HFFc6 (cell line): ENCODE measurements at regions not wholly inside any gene's neighbourhood (a gene's known extent, or its start where the extent isn't known, plus 50 kb on each side); places are given as distances from the start of the nearest gene placed in this dataset.

Experiments
- DNase-seq: peaks from one replicate; pipeline ENCODE4 v3.0.0-alpha.2; 2018
- H3K27ac Mint-ChIP-seq: 2 replicates; pipeline ENCODE4 v1.8.0; 2020; ENCODE audit warnings: mild to moderate bottlenecking, mixed read lengths
- H3K27me3 Mint-ChIP-seq: 2 replicates; pipeline ENCODE4 v1.8.0; 2021; ENCODE audit warnings: mild to moderate bottlenecking, moderate library complexity, mixed read lengths; ENCODE audit not compliant: insufficient read depth
- H3K36me3 Mint-ChIP-seq: 2 replicates; pipeline ENCODE4 v1.8.0; 2021; ENCODE audit warnings: low read depth, mixed read lengths
- H3K4me1 Mint-ChIP-seq: 2 replicates; pipeline ENCODE4 v1.8.0; 2020; ENCODE audit warnings: low read depth, mixed read lengths
- H3K4me3 Mint-ChIP-seq: 2 replicates; pipeline ENCODE4 v1.8.0; 2020; ENCODE audit warnings: mild to moderate bottlenecking, moderate library complexity, mixed read lengths
- H3K9me3 Mint-ChIP-seq: 2 replicates; pipeline ENCODE4 v1.8.0; 2020; ENCODE audit warnings: mild to moderate bottlenecking, mixed read lengths
- TF ChIP-seq, protein P1 (sequence below): fragments of 200-600 bp; sonication (generic); IDR thresholded peaks from 2 replicates; pipeline ENCODE4 v1.5.0; 2021; ENCODE audit warnings: antibody characterized with exemption, mild to moderate bottlenecking

- H3K4me3 Mint-ChIP-seq = no peak overlapping the region
- H3K27me3 Mint-ChIP-seq = peaks cover 12% of the 10 kb centered on the region
- peaks cover 4% of the 10 kb centered on the region for H3K9me3 Mint-ChIP-seq
- H3K4me1 Mint-ChIP-seq = peaks cover 15% of the 10 kb centered on the region
- peak; percentile 40 for DNase-seq
- TF ChIP-seq, protein P1, sequence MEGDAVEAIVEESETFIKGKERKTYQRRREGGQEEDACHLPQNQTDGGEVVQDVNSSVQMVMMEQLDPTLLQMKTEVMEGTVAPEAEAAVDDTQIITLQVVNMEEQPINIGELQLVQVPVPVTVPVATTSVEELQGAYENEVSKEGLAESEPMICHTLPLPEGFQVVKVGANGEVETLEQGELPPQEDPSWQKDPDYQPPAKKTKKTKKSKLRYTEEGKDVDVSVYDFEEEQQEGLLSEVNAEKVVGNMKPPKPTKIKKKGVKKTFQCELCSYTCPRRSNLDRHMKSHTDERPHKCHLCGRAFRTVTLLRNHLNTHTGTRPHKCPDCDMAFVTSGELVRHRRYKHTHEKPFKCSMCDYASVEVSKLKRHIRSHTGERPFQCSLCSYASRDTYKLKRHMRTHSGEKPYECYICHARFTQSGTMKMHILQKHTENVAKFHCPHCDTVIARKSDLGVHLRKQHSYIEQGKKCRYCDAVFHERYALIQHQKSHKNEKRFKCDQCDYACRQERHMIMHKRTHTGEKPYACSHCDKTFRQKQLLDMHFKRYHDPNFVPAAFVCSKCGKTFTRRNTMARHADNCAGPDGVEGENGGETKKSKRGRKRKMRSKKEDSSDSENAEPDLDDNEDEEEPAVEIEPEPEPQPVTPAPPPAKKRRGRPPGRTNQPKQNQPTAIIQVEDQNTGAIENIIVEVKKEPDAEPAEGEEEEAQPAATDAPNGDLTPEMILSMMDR = no peak
- H3K36me3 Mint-ChIP-seq = no peaks in the 10 kb centered on the region; the same call in 1 of the 2 replicates
- H3K27ac Mint-ChIP-seq = no peak overlapping the region
These were observed 474.0 kb upstream of the NRP1 start for GRCh38 chr10:33808475-33808874.

DNA sequence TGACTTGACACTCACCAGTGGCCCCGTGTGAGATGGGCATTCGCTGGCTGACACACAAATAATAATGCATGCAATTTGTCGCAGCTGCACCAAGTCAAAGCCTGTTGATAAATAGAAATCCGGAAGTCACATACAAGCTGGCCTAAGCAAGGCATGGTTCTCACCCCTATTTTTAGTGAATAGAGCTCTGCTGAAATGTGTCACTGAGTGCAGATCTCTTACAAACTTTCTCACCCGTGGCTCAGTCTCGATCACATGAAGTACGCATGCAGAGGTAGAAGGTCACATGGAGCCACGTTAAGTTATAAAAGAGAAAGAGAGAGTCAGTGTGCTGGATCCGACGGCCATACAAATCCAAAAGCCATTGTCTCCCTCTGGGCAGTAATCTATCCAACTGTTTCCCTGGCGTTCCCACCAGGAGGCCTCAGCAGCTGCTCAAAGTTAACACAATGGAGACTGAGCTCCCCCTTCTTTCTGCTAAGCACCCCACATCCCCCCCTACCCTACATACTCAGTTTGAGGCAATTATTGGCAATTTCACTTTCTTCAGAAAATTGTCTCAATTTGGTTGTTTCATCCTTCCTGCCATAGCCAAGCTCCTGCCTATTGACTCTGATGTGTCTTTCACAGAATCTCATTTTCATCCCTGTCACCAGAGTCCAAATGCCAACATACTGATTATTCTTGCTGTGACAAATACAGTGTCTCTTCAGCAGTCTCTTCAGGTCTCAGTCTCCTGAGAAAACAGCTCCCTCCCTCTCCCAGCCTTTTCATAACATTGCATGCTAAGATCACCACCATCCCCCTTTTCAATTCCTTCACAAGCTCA is 473.3 kb upstream of the NRP1 start:
- H3K36me3 Mint-ChIP-seq = no peaks in the 10 kb centered on the region
- H3K27ac Mint-ChIP-seq = no peak overlapping the region

DNA sequence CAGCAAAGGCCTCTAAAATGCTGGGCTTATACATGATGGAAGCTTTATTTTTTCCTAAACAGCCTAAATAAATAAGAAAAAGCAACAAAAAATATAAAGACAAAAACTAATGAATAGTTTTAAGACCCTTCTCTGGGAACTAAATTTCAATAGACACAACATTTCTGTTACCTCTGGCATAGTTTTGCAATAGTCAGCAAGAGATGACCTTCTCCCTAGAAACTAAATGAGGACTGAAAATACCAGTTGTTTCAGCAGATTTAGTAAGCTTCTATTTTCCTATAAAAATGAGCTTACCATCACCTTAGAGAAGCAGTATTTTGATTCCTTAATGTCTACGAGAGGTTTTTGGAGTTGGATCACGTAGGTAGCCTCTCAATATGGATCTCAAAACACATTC is 471.4 kb upstream of the NRP1 start:
- TF ChIP-seq, protein P1 = no peak
- DNase-seq = no peak
- Mint-ChIP-seq H3K4me3 (no peak overlapping the region), H3K27ac (no peak overlapping the region), H3K36me3 (no peaks in the 10 kb centered on the region), H3K27me3 (peaks cover 13% of the 10 kb centered on the region), H3K4me1 (peaks cover 36% of the 10 kb centered on the region), H3K9me3 (no peaks in the 10 kb centered on the region)

More for the DNA sequence above, 473.3 kb upstream of the NRP1 start:
- no peak for DNase-seq
- peaks cover 14% of the 10 kb centered on the region for H3K27me3 Mint-ChIP-seq
- H3K4me3 Mint-ChIP-seq = no peak overlapping the region
- TF ChIP-seq, protein P1 = no peak
- no peaks in the 10 kb centered on the region for H3K9me3 Mint-ChIP-seq
- peaks cover 19% of the 10 kb centered on the region for H3K4me1 Mint-ChIP-seq

GRCh38 chr10:33804584-33804983 is 470.1 kb upstream of the NRP1 start:
- peaks cover 13% of the 10 kb centered on the region for H3K27me3 Mint-ChIP-seq
- H3K9me3 Mint-ChIP-seq = no peaks in the 10 kb centered on the region
- DNase-seq = no peak
- H3K4me1 Mint-ChIP-seq = peaks cover 48% of the 10 kb centered on the region
- no peak overlapping the region for H3K4me3 Mint-ChIP-seq
- H3K36me3 Mint-ChIP-seq = no peaks in the 10 kb centered on the region
- TF ChIP-seq, protein P1 = no peak
- H3K27ac Mint-ChIP-seq = no peak overlapping the region

DNA sequence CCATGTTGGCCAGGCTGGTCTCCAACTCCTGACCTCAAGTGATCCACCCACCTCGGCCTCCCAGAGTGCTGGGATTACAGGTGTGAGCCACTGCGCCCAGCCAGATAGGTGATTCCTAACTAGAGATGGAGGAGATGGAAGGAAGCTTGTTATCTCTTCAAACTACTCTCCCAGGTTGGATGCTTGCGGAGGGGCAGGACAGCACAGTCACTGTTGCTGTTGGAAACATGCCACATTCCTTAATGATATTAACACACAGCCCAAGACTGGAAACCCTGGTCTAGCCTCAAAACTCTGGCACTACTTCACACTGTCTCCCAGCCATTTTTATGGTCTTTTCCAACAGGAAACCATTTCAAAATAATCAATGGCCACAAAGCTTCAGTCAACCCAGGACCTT is 468.8 kb upstream of the NRP1 start:
- H3K36me3 Mint-ChIP-seq = no peaks in the 10 kb centered on the region
- no peak overlapping the region for H3K27ac Mint-ChIP-seq
- peak; percentile 42 for DNase-seq

More for the DNA sequence above, 468.8 kb upstream of the NRP1 start:
- TF ChIP-seq, protein P1 = no peak
- Mint-ChIP-seq H3K4me1 (peaks cover 45% of the 10 kb centered on the region), H3K4me3 (no peak overlapping the region), H3K27me3 (peaks cover 5% of the 10 kb centered on the region), H3K9me3 (no peaks in the 10 kb centered on the region)
